ENCODE measurements at regions not wholly inside any gene's neighbourhood (a gene's known extent, or its start where the extent isn't known, plus 50 kb on each side); places are given as distances from the start of the nearest gene placed in this dataset.

DNA sequence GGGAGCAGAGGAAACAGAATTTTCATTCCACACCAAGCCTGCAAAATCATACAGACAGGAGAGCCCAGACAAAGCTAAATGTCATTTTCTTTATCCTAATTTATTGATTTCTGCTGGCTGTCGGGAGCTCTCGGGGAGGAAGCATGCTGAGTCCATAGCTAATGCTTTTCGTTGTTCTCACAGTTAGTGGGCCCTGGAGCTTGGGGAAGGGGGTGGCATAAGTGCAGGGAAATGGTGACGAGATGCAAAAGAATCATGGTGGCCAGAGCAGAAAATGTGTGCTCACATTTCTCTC is 202.4 kb downstream of the TOMM20 start:
- TF ChIP-seq, protein P1, sequence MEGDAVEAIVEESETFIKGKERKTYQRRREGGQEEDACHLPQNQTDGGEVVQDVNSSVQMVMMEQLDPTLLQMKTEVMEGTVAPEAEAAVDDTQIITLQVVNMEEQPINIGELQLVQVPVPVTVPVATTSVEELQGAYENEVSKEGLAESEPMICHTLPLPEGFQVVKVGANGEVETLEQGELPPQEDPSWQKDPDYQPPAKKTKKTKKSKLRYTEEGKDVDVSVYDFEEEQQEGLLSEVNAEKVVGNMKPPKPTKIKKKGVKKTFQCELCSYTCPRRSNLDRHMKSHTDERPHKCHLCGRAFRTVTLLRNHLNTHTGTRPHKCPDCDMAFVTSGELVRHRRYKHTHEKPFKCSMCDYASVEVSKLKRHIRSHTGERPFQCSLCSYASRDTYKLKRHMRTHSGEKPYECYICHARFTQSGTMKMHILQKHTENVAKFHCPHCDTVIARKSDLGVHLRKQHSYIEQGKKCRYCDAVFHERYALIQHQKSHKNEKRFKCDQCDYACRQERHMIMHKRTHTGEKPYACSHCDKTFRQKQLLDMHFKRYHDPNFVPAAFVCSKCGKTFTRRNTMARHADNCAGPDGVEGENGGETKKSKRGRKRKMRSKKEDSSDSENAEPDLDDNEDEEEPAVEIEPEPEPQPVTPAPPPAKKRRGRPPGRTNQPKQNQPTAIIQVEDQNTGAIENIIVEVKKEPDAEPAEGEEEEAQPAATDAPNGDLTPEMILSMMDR (IDR thresholded peaks at IDR 0.05): no peak
- no peak for TF ChIP-seq EP300 (IDR thresholded peaks at IDR 0.05; ENCODE audit: low read depth)
- TF ChIP-seq POLR2AphosphoS5 (IDR thresholded peaks at IDR 0.05): no peak
- TF ChIP-seq POLR2A (IDR thresholded peaks at IDR 0.05): no peak

Data from transverse colon (tissue), 4 donors.